MCF 10A (cell line): ENCODE measurements at regions not wholly inside any gene's neighbourhood (a gene's known extent, or its start where the extent isn't known, plus 50 kb on each side); places are given as distances from the start of the nearest gene placed in this dataset.

Experiments
- BruUV-seq: library from RNA; stranded (reverse); fragments of 400-500 nt; replicated peaks from 2 replicates; lab custom pipeline; 2021; lab: Mats Ljungman, UMichigan
- CTCF ChIA-PET: fragments of 300-600 bp; sonication (Branson Sonifier 250); formaldehyde crosslinking; extraction: SDS; loops from one replicate; lab custom pipeline; 2021; ENCODE audit warnings: antibody characterized with exemption, inconsistent platforms; lab: Yijun Ruan, JAX
- POLR2A ChIA-PET: fragments of 300-600, 350-650 bp; sonication (Branson Sonifier 250); formaldehyde crosslinking; extraction: SDS; loops from one replicate; lab custom pipeline; 2020; ENCODE audit warnings: antibody characterized with exemption, inconsistent platforms; lab: Yijun Ruan, JAX
- DNase-seq: peaks from one replicate; pipeline ENCODE4 v3.0.0-alpha.2; 2018; ENCODE audit not compliant: unreplicated experiment
- H3K27ac Mint-ChIP-seq: one replicate; pipeline ENCODE4 v1.8.0; 2022; ENCODE audit warnings: mild to moderate bottlenecking, low read depth, mixed read lengths; ENCODE audit not compliant: unreplicated experiment
- H3K27me3 Mint-ChIP-seq: one replicate; pipeline ENCODE4 v1.8.0; 2022; ENCODE audit warnings: mixed read lengths; ENCODE audit not compliant: insufficient read depth, unreplicated experiment
- H3K36me3 Mint-ChIP-seq: one replicate; pipeline ENCODE4 v1.8.0; 2022; ENCODE audit warnings: mild to moderate bottlenecking, moderate library complexity, mixed read lengths; ENCODE audit not compliant: insufficient read depth, unreplicated experiment
- H3K4me1 Mint-ChIP-seq: one replicate; pipeline ENCODE4 v1.8.0; 2022; ENCODE audit warnings: mixed read lengths; ENCODE audit not compliant: insufficient read depth, unreplicated experiment
- H3K4me3 Mint-ChIP-seq: one replicate; pipeline ENCODE4 v1.8.0; 2022; ENCODE audit warnings: mild to moderate bottlenecking, moderate library complexity, mixed read lengths; ENCODE audit not compliant: unreplicated experiment
- H3K9me3 Mint-ChIP-seq: one replicate; pipeline ENCODE4 v1.8.0; 2022; ENCODE audit warnings: mixed read lengths; ENCODE audit not compliant: unreplicated experiment
- CTCF ChIP-seq: fragments of 200-600 bp; IDR thresholded peaks from one replicate; pipeline ENCODE4 v1.8.0; 2022; ENCODE audit warnings: antibody characterized with exemption, mild to moderate bottlenecking; ENCODE audit not compliant: unreplicated experiment
- intact Hi-C: fragments of 100-400 bp; cut with micrococcal nuclease; formaldehyde crosslinking; loops from 2 replicates; pipeline ENCODE4 v1.14.1; 2022

- Mint-ChIP-seq H3K27ac (no peak overlapping the region), H3K9me3 (peaks cover 15% of the 10 kb centered on the region), H3K4me3 (no peak overlapping the region), H3K27me3 (no peaks in the 10 kb centered on the region), H3K36me3 (peaks cover 4% of the 10 kb centered on the region), H3K4me1 (no peaks in the 10 kb centered on the region)
- intact Hi-C loops, result no loop called here
- no TSS peak for BruUV-seq
- no peak for TF ChIP-seq CTCF
- CTCF ChIA-PET, result no interaction called here
- DNase-seq, result no peak
- POLR2A ChIA-PET, result interaction anchor here (0.7 kb wide), 1 partner anchor 165 kb away, joined by 4 read pairs; no protein-coding TSS in a partner anchor
Observed at GRCh38 chr5:2917524-2917923, 166.0 kb upstream of the IRX2 start.

- Mint-ChIP-seq H3K9me3 (peaks cover 15% of the 10 kb centered on the region), H3K4me3 (no peak overlapping the region), H3K36me3 (peaks cover 4% of the 10 kb centered on the region), H3K27me3 (no peaks in the 10 kb centered on the region), H3K27ac (no peak overlapping the region), H3K4me1 (no peaks in the 10 kb centered on the region)
- intact Hi-C loops, result no loop called here
- DNase-seq, result no peak
- POLR2A ChIA-PET, result no interaction called here
- TF ChIP-seq CTCF, result no peak
- CTCF ChIA-PET, result no interaction called here
- BruUV-seq, result no TSS peak
Observed at GRCh38 chr5:2917093-2917492, 165.6 kb upstream of the IRX2 start.

- ChIA-PET POLR2A (no interaction called here), CTCF (no interaction called here)
- intact Hi-C loops, result no loop called here
- Mint-ChIP-seq H3K27ac (no peak overlapping the region), H3K9me3 (peaks cover 15% of the 10 kb centered on the region), H3K4me1 (no peaks in the 10 kb centered on the region), H3K36me3 (peaks cover 4% of the 10 kb centered on the region), H3K27me3 (no peaks in the 10 kb centered on the region), H3K4me3 (no peak overlapping the region)
- TF ChIP-seq CTCF, result no peak
- no TSS peak for BruUV-seq
- DNase-seq, result no peak
Observed at GRCh38 chr5:2916076-2916682, 164.7 kb upstream of the IRX2 start.

GRCh38 chr5:2914981-2915484, 163.6 kb upstream of the IRX2 start:
- intact Hi-C loops, result no loop called here
- CTCF ChIA-PET, result interaction anchor here (0.5 kb wide), 1 partner anchor 1043 kb away, joined by 3 read pairs; no protein-coding TSS in a partner anchor
- H3K27ac Mint-ChIP-seq, result no peak overlapping the region
- POLR2A ChIA-PET, result no interaction called here
- no peak for TF ChIP-seq CTCF
- H3K36me3 Mint-ChIP-seq, result no peaks in the 10 kb centered on the region
- no peak overlapping the region for H3K4me3 Mint-ChIP-seq
- BruUV-seq, result no TSS peak
- peaks cover 7% of the 10 kb centered on the region for H3K9me3 Mint-ChIP-seq
- H3K4me1 Mint-ChIP-seq, result no peaks in the 10 kb centered on the region
- no peak for DNase-seq
- H3K27me3 Mint-ChIP-seq, result no peaks in the 10 kb centered on the region
